GM12864 (cell line): ENCODE measurements at regions not wholly inside any gene's neighbourhood (a gene's known extent, or its start where the extent isn't known, plus 50 kb on each side); places are given as distances from the start of the nearest gene placed in this dataset.

ENCODE experiments used
- DNase-seq: peaks from one replicate; pipeline ENCODE4 v3.0.0-alpha.2; 2011; ENCODE audit warnings: low read depth
- H3K4me3 ChIP-seq: 2 replicates; pipeline ENCODE4 v1.5.1; 2011; ENCODE audit warnings: mild to moderate bottlenecking, low read depth, low read length, control low read depth
- CTCF ChIP-seq: IDR thresholded peaks from 2 replicates; pipeline ENCODE4 v1.5.1; 2011; ENCODE audit warnings: low read depth, mild to moderate bottlenecking, moderate library complexity, low read length, control low read depth, inconsistent platforms; ENCODE audit errors: missing control alignments

- no peak for DNase-seq
- TF ChIP-seq CTCF: no peak
Measured at GRCh38 chr20:41671143-41671542, 53.0 kb upstream of the CHD6 start.

GRCh38 chr20:41670631-41671030 is 52.5 kb upstream of the CHD6 start:
- TF ChIP-seq CTCF: no peak
- H3K4me3 ChIP-seq: no peak overlapping the region
- DNase-seq: no peak

More at GRCh38 chr20:41671143-41671542, 53.0 kb upstream of the CHD6 start:
- H3K4me3 ChIP-seq: no peak overlapping the region

GRCh38 chr20:41669708-41670263 is 51.6 kb upstream of the CHD6 start:
- H3K4me3 ChIP-seq: no peak overlapping the region
- DNase-seq: no peak
- no peak for TF ChIP-seq CTCF

GRCh38 chr20:41668057-41668749 is 50.0 kb upstream of the CHD6 start:
- no peak for TF ChIP-seq CTCF
- no peak overlapping the region for H3K4me3 ChIP-seq
- no peak for DNase-seq
